Glutamatergic neuron (in vitro differentiated cells): ENCODE measurements at regions not wholly inside any gene's neighbourhood (a gene's known extent, or its start where the extent isn't known, plus 50 kb on each side); places are given as distances from the start of the nearest gene placed in this dataset.

Experiments used
- DNase-seq: peaks from one replicate; pipeline ENCODE4 v3.0.0; 2022
- H3K27ac Mint-ChIP-seq: one replicate; pipeline ENCODE4 v1.8.0; 2020; ENCODE audit warnings: mild to moderate bottlenecking, mixed read lengths, inconsistent platforms; ENCODE audit not compliant: unreplicated experiment
- H3K27me3 Mint-ChIP-seq: one replicate; pipeline ENCODE4 v1.8.0; 2020; ENCODE audit warnings: mild to moderate bottlenecking, moderate library complexity, mixed read lengths, inconsistent platforms; ENCODE audit not compliant: unreplicated experiment
- H3K36me3 Mint-ChIP-seq: one replicate; pipeline ENCODE4 v1.8.0; 2020; ENCODE audit warnings: mild to moderate bottlenecking, mixed read lengths, inconsistent platforms; ENCODE audit not compliant: unreplicated experiment
- H3K4me1 Mint-ChIP-seq: one replicate; pipeline ENCODE4 v1.8.0; 2020; ENCODE audit warnings: mild to moderate bottlenecking, low read depth, mixed read lengths, inconsistent platforms; ENCODE audit not compliant: unreplicated experiment
- H3K4me3 Mint-ChIP-seq: one replicate; pipeline ENCODE4 v1.8.0; 2020; ENCODE audit warnings: mild to moderate bottlenecking, mixed read lengths, inconsistent platforms; ENCODE audit not compliant: unreplicated experiment
- H3K9me3 Mint-ChIP-seq: one replicate; pipeline ENCODE4 v1.8.0; 2020; ENCODE audit warnings: mild to moderate bottlenecking, moderate library complexity, mixed read lengths, inconsistent platforms; ENCODE audit not compliant: unreplicated experiment
- TF ChIP-seq, protein P1 (sequence below): fragments of 200-600 bp; sonication (generic); IDR thresholded peaks from one replicate; pipeline ENCODE4 v1.5.0; 2021; ENCODE audit not compliant: partially characterized antibody, unreplicated experiment

DNA sequence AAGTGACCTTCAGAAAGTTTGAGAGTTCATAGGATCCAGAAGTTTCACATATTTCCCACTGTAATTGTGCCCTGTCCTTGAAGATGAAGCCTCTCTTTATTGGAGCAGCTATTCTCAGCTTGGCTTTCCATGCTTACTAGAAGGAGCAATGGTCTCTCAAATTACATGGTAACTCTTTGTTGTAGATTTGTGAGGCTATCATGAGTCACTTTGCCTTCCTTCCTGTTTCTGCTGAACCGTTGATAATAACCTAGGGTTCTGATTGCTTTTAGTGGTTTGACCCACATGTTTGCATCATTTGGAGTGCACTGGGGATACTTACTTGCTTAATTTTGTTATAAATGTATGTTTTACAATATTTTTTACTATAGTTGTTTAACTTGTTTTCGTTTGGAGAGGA, 772.9 kb upstream of the SLITRK6 start:
- TF ChIP-seq, protein P1, sequence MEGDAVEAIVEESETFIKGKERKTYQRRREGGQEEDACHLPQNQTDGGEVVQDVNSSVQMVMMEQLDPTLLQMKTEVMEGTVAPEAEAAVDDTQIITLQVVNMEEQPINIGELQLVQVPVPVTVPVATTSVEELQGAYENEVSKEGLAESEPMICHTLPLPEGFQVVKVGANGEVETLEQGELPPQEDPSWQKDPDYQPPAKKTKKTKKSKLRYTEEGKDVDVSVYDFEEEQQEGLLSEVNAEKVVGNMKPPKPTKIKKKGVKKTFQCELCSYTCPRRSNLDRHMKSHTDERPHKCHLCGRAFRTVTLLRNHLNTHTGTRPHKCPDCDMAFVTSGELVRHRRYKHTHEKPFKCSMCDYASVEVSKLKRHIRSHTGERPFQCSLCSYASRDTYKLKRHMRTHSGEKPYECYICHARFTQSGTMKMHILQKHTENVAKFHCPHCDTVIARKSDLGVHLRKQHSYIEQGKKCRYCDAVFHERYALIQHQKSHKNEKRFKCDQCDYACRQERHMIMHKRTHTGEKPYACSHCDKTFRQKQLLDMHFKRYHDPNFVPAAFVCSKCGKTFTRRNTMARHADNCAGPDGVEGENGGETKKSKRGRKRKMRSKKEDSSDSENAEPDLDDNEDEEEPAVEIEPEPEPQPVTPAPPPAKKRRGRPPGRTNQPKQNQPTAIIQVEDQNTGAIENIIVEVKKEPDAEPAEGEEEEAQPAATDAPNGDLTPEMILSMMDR, result no peak
- Mint-ChIP-seq H3K27me3 (peaks cover 3% of the 10 kb centered on the region), H3K9me3 (no peaks in the 10 kb centered on the region), H3K4me1 (no peaks in the 10 kb centered on the region), H3K4me3 (no peak overlapping the region), H3K27ac (no peak overlapping the region), H3K36me3 (no peaks in the 10 kb centered on the region)
- DNase-seq, result no peak

DNA sequence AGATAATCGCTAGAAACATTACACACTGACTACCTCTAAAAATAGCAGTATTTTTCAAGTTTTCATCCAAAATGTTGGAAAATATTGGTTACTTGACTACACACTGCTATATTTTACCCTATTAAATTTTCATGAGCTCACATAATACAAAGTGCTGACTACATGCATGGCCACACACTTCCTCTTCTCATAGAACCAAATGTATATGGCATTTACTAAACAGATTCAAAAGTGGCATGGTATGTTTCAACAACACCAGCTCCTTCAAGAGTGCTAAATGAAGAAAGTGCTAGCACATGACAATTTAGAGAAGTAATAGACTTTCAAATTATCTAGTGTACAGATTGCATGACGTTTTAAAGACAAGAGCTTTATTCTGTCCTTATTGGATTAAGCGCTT, 780.4 kb upstream of the SLITRK6 start:
- DNase-seq, result no peak
- Mint-ChIP-seq H3K27me3 (no peaks in the 10 kb centered on the region), H3K36me3 (no peaks in the 10 kb centered on the region), H3K4me3 (no peak overlapping the region), H3K4me1 (peaks cover 2% of the 10 kb centered on the region), H3K27ac (no peak overlapping the region), H3K9me3 (no peaks in the 10 kb centered on the region)
- TF ChIP-seq, protein P1, result no peak

DNA sequence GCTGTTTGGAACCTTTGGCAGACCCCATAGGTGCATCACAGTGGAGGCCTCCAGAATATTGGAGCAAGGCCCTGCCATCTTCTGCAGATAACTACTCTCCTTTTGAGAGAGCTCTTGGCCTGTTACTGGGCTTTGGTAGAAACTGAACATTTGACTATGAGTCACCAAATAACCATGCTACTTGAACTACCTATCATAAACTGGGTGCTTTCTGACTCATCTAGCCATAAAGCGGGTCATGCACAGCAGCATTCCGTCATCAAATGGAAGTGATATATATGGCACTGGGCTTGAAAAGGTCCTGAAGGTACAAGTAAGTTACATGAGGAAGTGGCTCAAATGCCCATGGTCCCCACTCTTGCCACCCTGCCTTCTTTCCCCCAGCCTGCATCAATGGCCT, 782.5 kb upstream of the SLITRK6 start:
- Mint-ChIP-seq H3K9me3 (no peaks in the 10 kb centered on the region), H3K36me3 (no peaks in the 10 kb centered on the region), H3K27ac (no peak overlapping the region), H3K27me3 (no peaks in the 10 kb centered on the region), H3K4me1 (peaks cover 2% of the 10 kb centered on the region), H3K4me3 (no peak overlapping the region)
- TF ChIP-seq, protein P1, result no peak
- DNase-seq, result no peak

DNA sequence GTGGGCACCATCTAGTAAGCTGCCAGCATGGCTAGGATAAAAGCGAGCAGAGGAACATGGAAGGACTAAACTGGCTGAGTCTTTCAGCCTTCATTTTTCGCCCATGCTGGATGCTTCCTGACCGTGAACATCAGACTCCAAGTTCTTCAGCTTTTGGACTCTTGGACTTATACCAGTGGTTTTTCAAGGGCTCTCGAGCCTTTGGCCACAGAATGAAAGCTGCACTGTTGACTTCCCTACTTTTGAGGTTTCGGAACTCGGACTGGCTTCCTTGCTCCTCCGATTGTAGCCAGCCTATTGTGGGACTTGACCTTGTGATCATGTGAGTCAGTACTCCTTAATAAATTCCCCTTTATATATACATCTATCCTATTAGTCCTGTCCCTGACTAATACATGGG, 785.1 kb upstream of the SLITRK6 start:
- Mint-ChIP-seq H3K36me3 (no peaks in the 10 kb centered on the region), H3K27me3 (no peaks in the 10 kb centered on the region), H3K9me3 (no peaks in the 10 kb centered on the region), H3K27ac (no peak overlapping the region), H3K4me1 (peaks cover 2% of the 10 kb centered on the region), H3K4me3 (no peak overlapping the region)
- DNase-seq, result no peak
- TF ChIP-seq, protein P1, result no peak

DNA sequence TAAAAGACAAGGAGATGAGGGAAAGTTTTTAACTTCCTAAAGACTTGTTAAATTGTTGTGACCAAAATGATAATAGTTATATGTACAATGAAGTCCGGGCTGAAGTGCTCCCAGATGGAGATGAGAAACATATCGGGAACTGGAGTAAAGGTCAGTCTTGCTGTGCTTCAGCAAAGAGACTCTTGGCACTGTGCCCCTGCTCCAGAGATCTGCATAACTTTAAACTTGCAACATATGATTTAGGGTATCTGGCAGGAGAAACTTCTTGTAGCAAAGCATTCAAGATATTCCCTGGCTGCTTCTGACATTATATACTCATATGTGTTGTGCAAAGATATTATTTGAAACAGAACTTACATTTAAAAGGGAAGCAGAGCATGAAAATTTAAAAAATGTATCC, 786.6 kb upstream of the SLITRK6 start:
- Mint-ChIP-seq H3K4me3 (no peak overlapping the region), H3K27ac (no peak overlapping the region), H3K36me3 (no peaks in the 10 kb centered on the region), H3K9me3 (no peaks in the 10 kb centered on the region), H3K27me3 (no peaks in the 10 kb centered on the region), H3K4me1 (no peaks in the 10 kb centered on the region)
- DNase-seq, result no peak
- TF ChIP-seq, protein P1, result no peak
